Right forelimb (tissue), 1 donor: ENCODE measurements at regions not wholly inside any gene's neighbourhood (a gene's known extent, or its start where the extent isn't known, plus 50 kb on each side); places are given as distances from the start of the nearest gene placed in this dataset.
"Not testable (repeated sequence)": the region's sequence is repeated elsewhere in the genome, so short reads cannot be mapped to it uniquely, and the experiment has no call there.

Experiments
- DNase-seq: peaks from one replicate; pipeline ENCODE4 v3.0.0-alpha.2; 2018

- DNase-seq = no peak
Observed at GRCh38 chr10:121690152-121690848, 92.1 kb upstream of the FGFR2 start.

- peak; percentile 81 for DNase-seq
Observed at GRCh38 chr10:121687095-121687813, 89.0 kb upstream of the FGFR2 start.

GRCh38 chr10:121684276-121684675, 86.0 kb upstream of the FGFR2 start:
- no peak for DNase-seq

GRCh38 chr10:121683816-121684215, 85.6 kb upstream of the FGFR2 start:
- no peak for DNase-seq

GRCh38 chr10:121683366-121683765, 85.1 kb upstream of the FGFR2 start:
- no peak for DNase-seq

GRCh38 chr10:121681997-121682687, 83.9 kb upstream of the FGFR2 start:
- no peak for DNase-seq

- DNase-seq = no peak
Observed at GRCh38 chr10:121680879-121681655, 82.8 kb upstream of the FGFR2 start.

- no peak for DNase-seq
Observed at GRCh38 chr10:121679916-121680315, 81.7 kb upstream of the FGFR2 start.

GRCh38 chr10:121678631-121679174, 80.5 kb upstream of the FGFR2 start:
- no peak for DNase-seq

- DNase-seq = no peak
Observed at GRCh38 chr10:121677880-121678279, 79.6 kb upstream of the FGFR2 start.

GRCh38 chr10:121675344-121675743, 77.1 kb upstream of the FGFR2 start:
- no peak for DNase-seq

GRCh38 chr10:121674885-121675284, 76.6 kb upstream of the FGFR2 start:
- DNase-seq = no peak

- DNase-seq = no peak
Observed at GRCh38 chr10:121672733-121673132, 74.5 kb upstream of the FGFR2 start.

- not testable (repeated sequence) for DNase-seq
Observed at GRCh38 chr10:121669840-121670239, 71.6 kb upstream of the FGFR2 start.

- DNase-seq = no peak
Observed at GRCh38 chr10:121669028-121669374, 70.8 kb upstream of the FGFR2 start.

GRCh38 chr10:121668314-121669027, 70.2 kb upstream of the FGFR2 start:
- peak; percentile 59 for DNase-seq

- DNase-seq = no peak
Observed at GRCh38 chr10:121667948-121668313, 69.7 kb upstream of the FGFR2 start.

GRCh38 chr10:121665809-121666208, 67.6 kb upstream of the FGFR2 start:
- DNase-seq = no peak

- DNase-seq = no peak
Observed at GRCh38 chr10:121664671-121665070, 66.4 kb upstream of the FGFR2 start.

GRCh38 chr10:121662945-121663917, 65.0 kb upstream of the FGFR2 start:
- DNase-seq = no peak

GRCh38 chr10:121662531-121662930, 64.3 kb upstream of the FGFR2 start:
- no peak for DNase-seq
